H9 (cell line): ENCODE measurements at regions not wholly inside any gene's neighbourhood (a gene's known extent, or its start where the extent isn't known, plus 50 kb on each side); places are given as distances from the start of the nearest gene placed in this dataset.

ENCODE experiments used
- DNase-seq: peaks from one replicate; pipeline ENCODE4 v3.0.0-alpha.2; 2017
- H2AFZ ChIP-seq: one replicate; pipeline ENCODE4 v1.6.1; 2013; ENCODE audit warnings: mild to moderate bottlenecking, low read length, control low read depth, moderate library complexity
- H2AK5ac ChIP-seq: 2 replicates; pipeline ENCODE4 v1.6.1; 2013; ENCODE audit warnings: low read length, control low read depth, mixed read lengths; ENCODE audit not compliant: insufficient read length
- H2BK120ac ChIP-seq: one replicate; pipeline ENCODE4 v1.6.1; 2013; ENCODE audit warnings: low read depth, mild to moderate bottlenecking, low read length, control low read depth, inconsistent platforms; ENCODE audit not compliant: poor library complexity, severe bottlenecking
- H2BK12ac ChIP-seq: 2 replicates; pipeline ENCODE4 v1.6.1; 2013; ENCODE audit warnings: low read length, control low read depth, mixed read lengths, low read depth; ENCODE audit not compliant: insufficient read length
- H2BK15ac ChIP-seq: 2 replicates; pipeline ENCODE4 v1.6.1; 2013; ENCODE audit warnings: low read depth, low read length, control low read depth
- H2BK20ac ChIP-seq: one replicate; pipeline ENCODE4 v1.6.1; 2013; ENCODE audit warnings: low read depth, mild to moderate bottlenecking, low read length, control low read depth, inconsistent platforms; ENCODE audit not compliant: poor library complexity, severe bottlenecking
- H2BK5ac ChIP-seq: 2 replicates; pipeline ENCODE4 v1.6.1; 2013; ENCODE audit warnings: low read length, control low read depth, mixed read lengths; ENCODE audit not compliant: insufficient read length
- H3K14ac ChIP-seq: 2 replicates; pipeline ENCODE4 v1.6.1; 2013; ENCODE audit warnings: low read length, control low read depth; ENCODE audit not compliant: insufficient read depth
- H3K18ac ChIP-seq: 2 replicates; pipeline ENCODE4 v1.6.1; 2013; ENCODE audit warnings: low read depth, mild to moderate bottlenecking, mixed read lengths, low read length, control low read depth; ENCODE audit not compliant: insufficient read length
- H3K23ac ChIP-seq: 2 replicates; pipeline ENCODE4 v1.6.1; 2013; ENCODE audit warnings: low read length, control low read depth, mixed read lengths, low read depth; ENCODE audit not compliant: insufficient read length
- H3K23me2 ChIP-seq: 2 replicates; pipeline ENCODE4 v1.6.1; 2013; ENCODE audit warnings: low read depth, mild to moderate bottlenecking, mixed read lengths, low read length, control low read depth; ENCODE audit not compliant: insufficient read length, poor library complexity, severe bottlenecking
- H3K27ac ChIP-seq: 2 replicates; pipeline ENCODE4 v1.5.1; 2013; ENCODE audit warnings: low read length, control low read depth, mixed read lengths, low read depth; ENCODE audit not compliant: insufficient read length
- H3K27me3 ChIP-seq: 2 replicates; pipeline ENCODE4 v1.6.1; 2013; ENCODE audit warnings: low read length, control low read depth, inconsistent platforms; ENCODE audit not compliant: insufficient read depth
- H3K4ac ChIP-seq: 2 replicates; pipeline ENCODE4 v1.6.1; 2013; ENCODE audit warnings: low read depth, mild to moderate bottlenecking, control low read depth, inconsistent platforms, low read length, moderate library complexity
- H3K4me1 ChIP-seq: 2 replicates; pipeline ENCODE4 v1.6.1; 2013; ENCODE audit warnings: low read length, control low read depth, inconsistent platforms; ENCODE audit not compliant: insufficient read depth
- H3K4me2 ChIP-seq: 2 replicates; pipeline ENCODE4 v1.6.1; 2013; ENCODE audit warnings: low read length, control low read depth, mixed read lengths; ENCODE audit not compliant: insufficient read length, insufficient read depth
- H3K56ac ChIP-seq: 2 replicates; pipeline ENCODE4 v1.6.1; 2013; ENCODE audit warnings: low read depth, mild to moderate bottlenecking, mixed read lengths, low read length, control low read depth; ENCODE audit not compliant: insufficient read length
- H3K79me1 ChIP-seq: 2 replicates; pipeline ENCODE4 v1.6.1; 2013; ENCODE audit warnings: low read depth, mild to moderate bottlenecking, moderate library complexity, low read length, control low read depth, inconsistent platforms; ENCODE audit not compliant: insufficient read depth, poor library complexity, severe bottlenecking
- H3K79me2 ChIP-seq: 2 replicates; pipeline ENCODE4 v1.6.1; 2013; ENCODE audit warnings: low read length, control low read depth, inconsistent platforms; ENCODE audit not compliant: insufficient read depth
- H3K9ac ChIP-seq: 2 replicates; pipeline ENCODE4 v1.6.1; 2013; ENCODE audit warnings: low read length, control low read depth, mixed read lengths; ENCODE audit not compliant: insufficient read length; ENCODE audit errors: extremely low read depth
- H3K9me3 ChIP-seq: one replicate; pipeline ENCODE4 v1.6.1; 2013; ENCODE audit warnings: low read depth, low read length, inconsistent platforms; ENCODE audit not compliant: control insufficient read depth
- H3T11ph ChIP-seq: one replicate; pipeline ENCODE4 v1.6.1; 2013; ENCODE audit warnings: mild to moderate bottlenecking, low read length, control low read depth, inconsistent platforms
- H4K20me1 ChIP-seq: one replicate; pipeline ENCODE4 v1.6.1; 2013; ENCODE audit not compliant: control insufficient read depth, insufficient read length, insufficient read depth
- H4K5ac ChIP-seq: 2 replicates; pipeline ENCODE4 v1.6.1; 2013; ENCODE audit warnings: low read depth, mild to moderate bottlenecking, mixed read lengths, low read length, control low read depth; ENCODE audit not compliant: insufficient read length
- H4K8ac ChIP-seq: replicated peaks from 2 replicates; pipeline ENCODE4 v1.6.1; 2013; ENCODE audit warnings: low read length, control low read depth, mixed read lengths, low read depth; ENCODE audit not compliant: insufficient read length
- H4K91ac ChIP-seq: 2 replicates; pipeline ENCODE4 v1.6.1; 2013; ENCODE audit warnings: low read depth, mild to moderate bottlenecking, moderate library complexity, mixed read lengths, low read length, control low read depth; ENCODE audit not compliant: insufficient read length
- H3K27ac Mint-ChIP-seq, 3 experiments: 2 replicates in 2 of 3; 3 replicates in 1 of 3; pipeline ENCODE4 v1.8.0; 2020 to 2021; ENCODE audit warnings: mixed read lengths in 3 of 3, mild to moderate bottlenecking in 1 of 3, moderate library complexity in 1 of 3
- H3K27me3 Mint-ChIP-seq: 2 replicates; pipeline ENCODE4 v1.8.0; 2021; ENCODE audit warnings: low read depth, mild to moderate bottlenecking, moderate library complexity, mixed read lengths
- H3K36me3 Mint-ChIP-seq, 3 experiments: 2 replicates in 2 of 3; 3 replicates in 1 of 3; pipeline ENCODE4 v1.8.0; 2020 to 2021; ENCODE audit warnings: low read depth in 3 of 3, mixed read lengths in 3 of 3; ENCODE audit not compliant: insufficient read depth in 1 of 3
- H3K4me1 Mint-ChIP-seq, 2 experiments: 2 replicates each; pipeline ENCODE4 v1.8.0; 2020; ENCODE audit warnings: mixed read lengths in 2 of 2
- H3K4me3 Mint-ChIP-seq, 2 experiments: 2 replicates in 1 of 2; 3 replicates in 1 of 2; pipeline ENCODE4 v1.8.0; 2020 to 2021; ENCODE audit warnings: mild to moderate bottlenecking in 2 of 2, mixed read lengths in 2 of 2, moderate library complexity in 1 of 2
- H3K9me3 Mint-ChIP-seq, 2 experiments: 2 replicates in 1 of 2; 3 replicates in 1 of 2; pipeline ENCODE4 v1.8.0; 2020; ENCODE audit warnings: mild to moderate bottlenecking in 2 of 2, mixed read lengths in 2 of 2, moderate library complexity in 1 of 2
- whole genome bisulfite sequencing: extraction: QIAGEN DNeasy Blood & Tissue Kit; methylation state at CpG from one replicate; pipeline ENCODE4 v1.1.7; 2013; ENCODE audit warnings: missing lambda C conversion rate, low lambda C conversion rate, mixed read lengths; ENCODE audit not compliant: insufficient read length; ENCODE audit errors: extremely low coverage; 5-methylcytosine and 5-hydroxymethylcytosine counted together
- TF ChIP-seq, protein P1 (sequence below): fragments of 200-600 bp; sonication (generic); conservative IDR thresholded peaks from 3 replicates; pipeline ENCODE4 v1.8.0; 2021; ENCODE audit warnings: antibody characterized with exemption, mild to moderate bottlenecking

DNA sequence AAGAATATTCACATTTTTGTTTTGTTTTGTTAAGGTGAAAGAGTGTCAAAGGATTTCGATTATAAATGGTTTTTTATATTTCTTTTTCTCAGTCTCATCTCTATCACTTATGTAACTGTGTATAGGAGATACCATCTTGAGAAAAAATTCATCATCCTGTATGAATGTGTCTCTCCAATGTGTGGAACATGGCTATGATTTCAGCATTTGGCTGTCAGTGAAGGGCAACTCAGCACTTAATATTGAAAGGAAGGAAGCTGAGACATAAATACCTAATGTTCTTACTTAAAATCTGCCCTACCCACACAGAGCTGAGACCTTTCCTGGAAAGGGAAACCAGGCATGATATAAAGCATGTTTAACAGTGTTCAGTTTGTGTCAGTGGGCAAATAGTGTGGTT, 474.2 kb upstream of the RIOK2 start:
- Mint-ChIP-seq H3K4me3 (no peak overlapping the region), H3K9me3 (no peaks in the 10 kb centered on the region), H3K4me1 (no peaks in the 10 kb centered on the region), H3K36me3 (no peaks in the 10 kb centered on the region), H3K27ac (no peak overlapping the region), H3K27me3 (no peaks in the 10 kb centered on the region)
- H3K79me1 ChIP-seq: no peaks in the 10 kb centered on the region
- no peak overlapping the region for H4K5ac ChIP-seq
- H2BK15ac ChIP-seq: no peak overlapping the region
- H3K79me2 ChIP-seq: no peaks in the 10 kb centered on the region
- H3K9me3 ChIP-seq: no peaks in the 10 kb centered on the region
- no peak overlapping the region for H3K4me2 ChIP-seq
- H3K9ac ChIP-seq: no peak overlapping the region
- H2BK12ac ChIP-seq: no peak overlapping the region
- H2BK20ac ChIP-seq: no peak overlapping the region
- DNase-seq: no peak
- H2BK120ac ChIP-seq: no peak overlapping the region
- WGBS: no CpG with 5 or more reads among the region's 1 CpG
- H3K23ac ChIP-seq: no peak overlapping the region
- no peaks in the 10 kb centered on the region for H3K27me3 ChIP-seq
- H2AK5ac ChIP-seq: no peak overlapping the region
- no peak overlapping the region for H3T11ph ChIP-seq
- H3K18ac ChIP-seq: no peak overlapping the region
- no peak overlapping the region for H4K8ac ChIP-seq
- no peak overlapping the region for H2AFZ ChIP-seq
- no peak overlapping the region for H3K56ac ChIP-seq
- H4K20me1 ChIP-seq: no peaks in the 10 kb centered on the region
- no peak overlapping the region for H3K27ac ChIP-seq
- H4K91ac ChIP-seq: no peak overlapping the region
- H3K4me1 ChIP-seq: no peaks in the 10 kb centered on the region
- H2BK5ac ChIP-seq: no peak overlapping the region
- H3K14ac ChIP-seq: no peak overlapping the region
- H3K4ac ChIP-seq: no peak overlapping the region
- TF ChIP-seq, protein P1, sequence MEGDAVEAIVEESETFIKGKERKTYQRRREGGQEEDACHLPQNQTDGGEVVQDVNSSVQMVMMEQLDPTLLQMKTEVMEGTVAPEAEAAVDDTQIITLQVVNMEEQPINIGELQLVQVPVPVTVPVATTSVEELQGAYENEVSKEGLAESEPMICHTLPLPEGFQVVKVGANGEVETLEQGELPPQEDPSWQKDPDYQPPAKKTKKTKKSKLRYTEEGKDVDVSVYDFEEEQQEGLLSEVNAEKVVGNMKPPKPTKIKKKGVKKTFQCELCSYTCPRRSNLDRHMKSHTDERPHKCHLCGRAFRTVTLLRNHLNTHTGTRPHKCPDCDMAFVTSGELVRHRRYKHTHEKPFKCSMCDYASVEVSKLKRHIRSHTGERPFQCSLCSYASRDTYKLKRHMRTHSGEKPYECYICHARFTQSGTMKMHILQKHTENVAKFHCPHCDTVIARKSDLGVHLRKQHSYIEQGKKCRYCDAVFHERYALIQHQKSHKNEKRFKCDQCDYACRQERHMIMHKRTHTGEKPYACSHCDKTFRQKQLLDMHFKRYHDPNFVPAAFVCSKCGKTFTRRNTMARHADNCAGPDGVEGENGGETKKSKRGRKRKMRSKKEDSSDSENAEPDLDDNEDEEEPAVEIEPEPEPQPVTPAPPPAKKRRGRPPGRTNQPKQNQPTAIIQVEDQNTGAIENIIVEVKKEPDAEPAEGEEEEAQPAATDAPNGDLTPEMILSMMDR: no peak
- H3K23me2 ChIP-seq: no peaks in the 10 kb centered on the region
